ENCODE measurements at regions not wholly inside any gene's neighbourhood (a gene's known extent, or its start where the extent isn't known, plus 50 kb on each side); places are given as distances from the start of the nearest gene placed in this dataset.

DNA sequence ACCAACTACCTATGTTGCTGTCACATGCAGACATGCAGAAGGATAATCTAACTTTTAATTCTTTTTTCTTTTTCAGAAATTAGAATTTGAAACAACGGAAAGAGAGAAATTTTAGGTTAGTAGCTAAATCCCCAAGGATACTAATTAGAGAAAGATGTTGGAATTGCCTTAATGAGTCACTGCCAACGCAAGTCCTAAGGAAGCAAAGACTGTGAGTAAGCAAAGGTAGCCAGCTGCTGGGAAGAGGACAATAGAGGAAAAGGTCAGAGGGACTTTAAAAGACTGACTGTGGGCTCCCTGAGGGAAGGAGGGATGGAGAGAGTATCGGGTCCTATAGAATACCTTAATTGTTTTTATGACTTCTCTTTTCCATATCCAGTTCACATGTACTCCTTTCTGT lies 461.9 kb upstream of the PAPPA start:
- TF ChIP-seq, protein P1, sequence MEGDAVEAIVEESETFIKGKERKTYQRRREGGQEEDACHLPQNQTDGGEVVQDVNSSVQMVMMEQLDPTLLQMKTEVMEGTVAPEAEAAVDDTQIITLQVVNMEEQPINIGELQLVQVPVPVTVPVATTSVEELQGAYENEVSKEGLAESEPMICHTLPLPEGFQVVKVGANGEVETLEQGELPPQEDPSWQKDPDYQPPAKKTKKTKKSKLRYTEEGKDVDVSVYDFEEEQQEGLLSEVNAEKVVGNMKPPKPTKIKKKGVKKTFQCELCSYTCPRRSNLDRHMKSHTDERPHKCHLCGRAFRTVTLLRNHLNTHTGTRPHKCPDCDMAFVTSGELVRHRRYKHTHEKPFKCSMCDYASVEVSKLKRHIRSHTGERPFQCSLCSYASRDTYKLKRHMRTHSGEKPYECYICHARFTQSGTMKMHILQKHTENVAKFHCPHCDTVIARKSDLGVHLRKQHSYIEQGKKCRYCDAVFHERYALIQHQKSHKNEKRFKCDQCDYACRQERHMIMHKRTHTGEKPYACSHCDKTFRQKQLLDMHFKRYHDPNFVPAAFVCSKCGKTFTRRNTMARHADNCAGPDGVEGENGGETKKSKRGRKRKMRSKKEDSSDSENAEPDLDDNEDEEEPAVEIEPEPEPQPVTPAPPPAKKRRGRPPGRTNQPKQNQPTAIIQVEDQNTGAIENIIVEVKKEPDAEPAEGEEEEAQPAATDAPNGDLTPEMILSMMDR (IDR thresholded peaks at IDR 0.05) = no peak
- TF ChIP-seq YY1 (IDR thresholded peaks at IDR 0.05; ENCODE audit: low read depth) (no peak), POLR2AphosphoS5 (IDR thresholded peaks at IDR 0.05; ENCODE audit: low read depth, low read length) (0 out of 2 replicates have a peak, but pooled peaks have one; percentile 5), RCOR1 (IDR thresholded peaks at IDR 0.05; ENCODE audit: low read length) (no peak), EZH2phosphoT487 (IDR thresholded peaks at IDR 0.05; ENCODE audit: borderline replicate concordance, low read depth) (no peak), GABPA (IDR thresholded peaks at IDR 0.05; ENCODE audit: low read depth) (no peak), MXI1 (IDR thresholded peaks at IDR 0.05; ENCODE audit: low read depth, low read length) (no peak)
- TF ChIP-seq, protein P2, sequence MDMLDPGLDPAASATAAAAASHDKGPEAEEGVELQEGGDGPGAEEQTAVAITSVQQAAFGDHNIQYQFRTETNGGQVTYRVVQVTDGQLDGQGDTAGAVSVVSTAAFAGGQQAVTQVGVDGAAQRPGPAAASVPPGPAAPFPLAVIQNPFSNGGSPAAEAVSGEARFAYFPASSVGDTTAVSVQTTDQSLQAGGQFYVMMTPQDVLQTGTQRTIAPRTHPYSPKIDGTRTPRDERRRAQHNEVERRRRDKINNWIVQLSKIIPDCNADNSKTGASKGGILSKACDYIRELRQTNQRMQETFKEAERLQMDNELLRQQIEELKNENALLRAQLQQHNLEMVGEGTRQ (IDR thresholded peaks at IDR 0.05; ENCODE audit: borderline replicate concordance, low read depth, low read length) = no peak
- TF ChIP-seq, protein P3, sequence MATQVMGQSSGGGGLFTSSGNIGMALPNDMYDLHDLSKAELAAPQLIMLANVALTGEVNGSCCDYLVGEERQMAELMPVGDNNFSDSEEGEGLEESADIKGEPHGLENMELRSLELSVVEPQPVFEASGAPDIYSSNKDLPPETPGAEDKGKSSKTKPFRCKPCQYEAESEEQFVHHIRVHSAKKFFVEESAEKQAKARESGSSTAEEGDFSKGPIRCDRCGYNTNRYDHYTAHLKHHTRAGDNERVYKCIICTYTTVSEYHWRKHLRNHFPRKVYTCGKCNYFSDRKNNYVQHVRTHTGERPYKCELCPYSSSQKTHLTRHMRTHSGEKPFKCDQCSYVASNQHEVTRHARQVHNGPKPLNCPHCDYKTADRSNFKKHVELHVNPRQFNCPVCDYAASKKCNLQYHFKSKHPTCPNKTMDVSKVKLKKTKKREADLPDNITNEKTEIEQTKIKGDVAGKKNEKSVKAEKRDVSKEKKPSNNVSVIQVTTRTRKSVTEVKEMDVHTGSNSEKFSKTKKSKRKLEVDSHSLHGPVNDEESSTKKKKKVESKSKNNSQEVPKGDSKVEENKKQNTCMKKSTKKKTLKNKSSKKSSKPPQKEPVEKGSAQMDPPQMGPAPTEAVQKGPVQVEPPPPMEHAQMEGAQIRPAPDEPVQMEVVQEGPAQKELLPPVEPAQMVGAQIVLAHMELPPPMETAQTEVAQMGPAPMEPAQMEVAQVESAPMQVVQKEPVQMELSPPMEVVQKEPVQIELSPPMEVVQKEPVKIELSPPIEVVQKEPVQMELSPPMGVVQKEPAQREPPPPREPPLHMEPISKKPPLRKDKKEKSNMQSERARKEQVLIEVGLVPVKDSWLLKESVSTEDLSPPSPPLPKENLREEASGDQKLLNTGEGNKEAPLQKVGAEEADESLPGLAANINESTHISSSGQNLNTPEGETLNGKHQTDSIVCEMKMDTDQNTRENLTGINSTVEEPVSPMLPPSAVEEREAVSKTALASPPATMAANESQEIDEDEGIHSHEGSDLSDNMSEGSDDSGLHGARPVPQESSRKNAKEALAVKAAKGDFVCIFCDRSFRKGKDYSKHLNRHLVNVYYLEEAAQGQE (IDR thresholded peaks at IDR 0.05; ENCODE audit: low read depth, low read length) = no peak
- TF ChIP-seq, protein P4, sequence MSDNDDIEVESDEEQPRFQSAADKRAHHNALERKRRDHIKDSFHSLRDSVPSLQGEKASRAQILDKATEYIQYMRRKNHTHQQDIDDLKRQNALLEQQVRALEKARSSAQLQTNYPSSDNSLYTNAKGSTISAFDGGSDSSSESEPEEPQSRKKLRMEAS (IDR thresholded peaks at IDR 0.05; ENCODE audit: low read depth) = no peak

Measured in SK-N-SH (cell line).